PC-3 (cell line): ENCODE measurements at regions not wholly inside any gene's neighbourhood (a gene's known extent, or its start where the extent isn't known, plus 50 kb on each side); places are given as distances from the start of the nearest gene placed in this dataset.

Experiments
- EZH2 ChIP-seq: fragments of 300-600 bp; sonication (generic); IDR thresholded peaks from one replicate; pipeline ENCODE4 v1.6.1; 2017; ENCODE audit warnings: antibody characterized with exemption, mild to moderate bottlenecking, low read length; ENCODE audit not compliant: unreplicated experiment
- TF ChIP-seq, protein P1 (sequence below): fragments of 300-600 bp; sonication (generic); conservative IDR thresholded peaks from 2 replicates; pipeline ENCODE4 v1.5.1; 2017; ENCODE audit warnings: antibody characterized with exemption, low read depth, mild to moderate bottlenecking, low read length

DNA sequence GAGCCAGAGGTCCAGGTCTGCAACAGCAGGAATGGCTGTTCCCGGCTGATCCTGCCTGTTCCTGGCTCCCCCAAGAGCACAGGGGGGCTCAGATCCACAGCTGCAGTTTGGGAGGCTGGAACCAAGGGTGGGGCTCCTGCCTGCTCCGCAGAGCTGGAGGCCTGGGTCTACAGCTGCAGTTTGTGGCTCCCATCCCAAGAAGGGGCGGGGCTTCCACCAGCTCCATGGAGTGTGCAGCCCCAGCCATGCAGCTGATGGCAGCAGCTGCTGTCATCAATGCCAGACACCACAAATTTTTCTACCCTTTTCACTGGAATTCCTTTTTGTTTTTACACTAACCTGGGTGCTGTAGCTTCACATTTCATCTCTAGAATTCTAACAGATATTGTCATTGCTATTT is 135.4 kb upstream of the KIF2B start:
- TF ChIP-seq EZH2, result no peak
- TF ChIP-seq, protein P1, sequence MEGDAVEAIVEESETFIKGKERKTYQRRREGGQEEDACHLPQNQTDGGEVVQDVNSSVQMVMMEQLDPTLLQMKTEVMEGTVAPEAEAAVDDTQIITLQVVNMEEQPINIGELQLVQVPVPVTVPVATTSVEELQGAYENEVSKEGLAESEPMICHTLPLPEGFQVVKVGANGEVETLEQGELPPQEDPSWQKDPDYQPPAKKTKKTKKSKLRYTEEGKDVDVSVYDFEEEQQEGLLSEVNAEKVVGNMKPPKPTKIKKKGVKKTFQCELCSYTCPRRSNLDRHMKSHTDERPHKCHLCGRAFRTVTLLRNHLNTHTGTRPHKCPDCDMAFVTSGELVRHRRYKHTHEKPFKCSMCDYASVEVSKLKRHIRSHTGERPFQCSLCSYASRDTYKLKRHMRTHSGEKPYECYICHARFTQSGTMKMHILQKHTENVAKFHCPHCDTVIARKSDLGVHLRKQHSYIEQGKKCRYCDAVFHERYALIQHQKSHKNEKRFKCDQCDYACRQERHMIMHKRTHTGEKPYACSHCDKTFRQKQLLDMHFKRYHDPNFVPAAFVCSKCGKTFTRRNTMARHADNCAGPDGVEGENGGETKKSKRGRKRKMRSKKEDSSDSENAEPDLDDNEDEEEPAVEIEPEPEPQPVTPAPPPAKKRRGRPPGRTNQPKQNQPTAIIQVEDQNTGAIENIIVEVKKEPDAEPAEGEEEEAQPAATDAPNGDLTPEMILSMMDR, result no peak
